GM19372 (cell line): ENCODE measurements at regions not wholly inside any gene's neighbourhood (a gene's known extent, or its start where the extent isn't known, plus 50 kb on each side); places are given as distances from the start of the nearest gene placed in this dataset.

Source experiments
- ATAC-seq: cut with Tn5 transposase; IDR thresholded peaks from one replicate; pipeline ENCODE4 v1.9.1; 2021; ENCODE audit warnings: mild to moderate bottlenecking, low read depth, moderate library complexity; ENCODE audit not compliant: unreplicated experiment

DNA sequence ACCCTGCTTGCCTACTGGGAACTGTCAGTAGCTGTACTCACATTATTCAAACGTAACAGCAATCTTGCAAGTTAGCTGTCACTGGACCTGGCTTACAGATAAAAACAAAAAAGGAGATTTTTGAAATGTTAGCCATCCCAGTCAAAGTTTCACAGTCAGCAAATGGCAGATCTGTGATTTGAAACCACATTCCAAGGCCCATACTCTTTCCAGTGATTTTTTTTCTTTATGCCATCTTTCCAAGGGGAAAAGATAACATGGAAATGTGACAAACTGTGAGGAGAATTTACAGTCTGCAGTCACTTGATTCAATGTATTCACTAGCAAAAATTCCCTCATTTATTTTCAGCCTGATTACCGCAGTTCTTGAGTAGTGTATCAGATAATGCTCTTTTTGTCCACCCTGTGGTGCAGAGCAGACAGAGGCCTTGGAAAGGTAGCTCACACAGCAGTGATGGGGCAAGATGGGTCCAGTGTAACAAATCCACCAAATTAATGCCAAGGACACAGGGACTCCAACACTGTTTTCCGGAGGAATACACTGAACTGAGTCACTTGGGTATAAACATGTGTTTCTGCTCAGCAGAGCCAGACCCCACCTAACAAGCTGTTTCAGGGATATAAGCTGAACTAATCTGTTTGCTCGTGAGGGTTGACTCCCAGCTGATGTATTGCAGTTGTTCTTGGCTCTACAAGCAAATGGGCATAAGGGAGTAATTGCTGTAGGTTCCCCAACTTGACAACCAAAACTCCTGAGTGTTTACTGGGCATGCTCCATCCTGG, 49.9 kb upstream of the ADGRF1 start:
- no peak for ATAC-seq
